ENCODE measurements at regions not wholly inside any gene's neighbourhood (a gene's known extent, or its start where the extent isn't known, plus 50 kb on each side); places are given as distances from the start of the nearest gene placed in this dataset.

GRCh38 chrX:106220177-106220576, 52.1 kb downstream of the PWWP3B start:
- Histone ChIP-seq H3K36me3 (no peaks in the 10 kb centered on the region), H3K9me3 (no peaks in the 10 kb centered on the region), H3K27ac (no peak overlapping the region), H3K4me3 (no peak overlapping the region), H3K4me1 (no peaks in the 10 kb centered on the region), H3K27me3 (ENCODE audit: low read depth) (no peaks in the 10 kb centered on the region)
- no peak for ATAC-seq
- intact Hi-C loops (cut with DNase I), result no loop called here
- DNase-seq, result no peak
- TF ChIP-seq CTCF (IDR thresholded peaks at IDR 0.05), result no peak

DNA sequence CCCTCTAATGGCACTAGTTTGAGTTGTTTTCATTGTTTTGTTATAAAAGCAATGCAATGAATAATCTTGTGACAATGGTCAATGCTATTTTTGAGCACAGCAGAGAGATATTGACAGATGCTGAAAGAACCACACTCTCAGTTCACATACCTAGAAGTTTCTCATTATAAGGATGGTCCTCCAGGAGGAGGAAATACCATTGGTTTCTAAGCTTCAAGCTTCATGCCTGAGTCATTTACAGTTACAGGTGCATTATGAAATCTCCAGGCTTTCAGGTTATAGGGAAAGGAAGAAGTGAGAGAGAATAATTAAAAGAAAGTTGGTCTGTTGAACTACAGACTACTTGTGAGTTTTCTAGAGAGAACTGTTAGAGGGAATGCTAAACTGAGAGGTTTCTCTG, 75.3 kb downstream of the PWWP3B start:
- no peak for ATAC-seq
- TF ChIP-seq CTCF (IDR thresholded peaks at IDR 0.05), result no peak
- no peak for DNase-seq
- Histone ChIP-seq H3K9me3 (no peaks in the 10 kb centered on the region), H3K27me3 (ENCODE audit: low read depth) (no peaks in the 10 kb centered on the region), H3K4me3 (no peak overlapping the region), H3K27ac (no peak overlapping the region), H3K36me3 (no peaks in the 10 kb centered on the region), H3K4me1 (no peaks in the 10 kb centered on the region)
- intact Hi-C loops (cut with DNase I), result no loop called here

DNA sequence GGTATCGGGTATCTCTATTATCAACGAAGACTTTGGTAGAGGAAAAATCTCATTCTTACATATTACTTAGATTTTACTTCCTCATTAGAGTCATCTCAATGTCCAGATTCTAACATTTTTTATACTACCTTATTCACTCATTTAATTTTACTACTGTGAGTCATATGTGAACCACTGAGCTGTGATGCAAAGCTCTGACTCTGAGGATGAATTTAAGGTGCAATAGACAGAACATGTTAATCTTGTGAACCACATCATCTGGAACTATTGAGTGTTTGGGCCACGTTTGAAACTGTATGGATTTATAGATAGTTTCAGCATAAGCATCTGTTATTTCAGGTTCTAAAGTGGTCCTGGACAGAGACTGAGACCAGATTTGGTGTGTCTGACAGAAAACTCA, 78.4 kb downstream of the PWWP3B start:
- Histone ChIP-seq H3K27me3 (ENCODE audit: low read depth) (no peaks in the 10 kb centered on the region), H3K27ac (no peak overlapping the region), H3K4me3 (no peak overlapping the region), H3K9me3 (no peaks in the 10 kb centered on the region), H3K36me3 (no peaks in the 10 kb centered on the region), H3K4me1 (no peaks in the 10 kb centered on the region)
- no peak for ATAC-seq
- TF ChIP-seq CTCF (IDR thresholded peaks at IDR 0.05), result no peak
- no peak for DNase-seq
- intact Hi-C loops (cut with DNase I), result no loop called here

DNA sequence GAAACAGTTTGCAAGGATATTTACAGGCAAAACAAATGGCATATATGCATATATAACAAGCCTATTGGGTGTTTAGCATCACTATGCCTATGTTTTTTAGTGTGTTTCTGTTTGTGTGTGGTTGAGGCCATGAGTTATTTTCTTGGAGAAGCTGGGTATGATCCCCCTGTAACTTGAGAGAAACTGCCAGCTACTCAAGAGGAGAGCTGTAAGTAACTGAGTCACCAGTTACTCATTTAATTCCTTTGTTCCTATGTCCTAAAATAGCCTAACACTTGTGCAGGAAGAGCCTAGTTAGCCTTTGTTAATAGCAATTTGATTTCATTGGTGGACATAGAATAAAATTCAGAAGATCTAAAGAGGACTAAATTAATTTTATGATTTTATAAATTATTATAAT, 79.1 kb downstream of the PWWP3B start:
- Histone ChIP-seq H3K27ac (no peak overlapping the region), H3K27me3 (ENCODE audit: low read depth) (no peaks in the 10 kb centered on the region), H3K9me3 (no peaks in the 10 kb centered on the region), H3K4me3 (no peak overlapping the region), H3K4me1 (no peaks in the 10 kb centered on the region), H3K36me3 (no peaks in the 10 kb centered on the region)
- TF ChIP-seq CTCF (IDR thresholded peaks at IDR 0.05), result no peak
- intact Hi-C loops (cut with DNase I), result no loop called here
- DNase-seq, result no peak
- no peak for ATAC-seq

- intact Hi-C loops (cut with DNase I), result no loop called here
- DNase-seq (no peak), ATAC-seq (no peak)
- H3K27me3 ChIP-seq (ENCODE audit: low read depth), result no peaks in the 10 kb centered on the region
- TF ChIP-seq CTCF (IDR thresholded peaks at IDR 0.05), result no peak
- no peaks in the 10 kb centered on the region for H3K36me3 ChIP-seq
- H3K9me3 ChIP-seq, result no peaks in the 10 kb centered on the region
- no peak overlapping the region for H3K27ac ChIP-seq
- no peaks in the 10 kb centered on the region for H3K4me1 ChIP-seq
- no peak overlapping the region for H3K4me3 ChIP-seq
Measured at GRCh38 chrX:106249706-106250379, 81.7 kb downstream of the PWWP3B start.

All from lower lobe of right lung (tissue), 2 donors.